ENCODE measurements at regions not wholly inside any gene's neighbourhood (a gene's known extent, or its start where the extent isn't known, plus 50 kb on each side); places are given as distances from the start of the nearest gene placed in this dataset.

DNA sequence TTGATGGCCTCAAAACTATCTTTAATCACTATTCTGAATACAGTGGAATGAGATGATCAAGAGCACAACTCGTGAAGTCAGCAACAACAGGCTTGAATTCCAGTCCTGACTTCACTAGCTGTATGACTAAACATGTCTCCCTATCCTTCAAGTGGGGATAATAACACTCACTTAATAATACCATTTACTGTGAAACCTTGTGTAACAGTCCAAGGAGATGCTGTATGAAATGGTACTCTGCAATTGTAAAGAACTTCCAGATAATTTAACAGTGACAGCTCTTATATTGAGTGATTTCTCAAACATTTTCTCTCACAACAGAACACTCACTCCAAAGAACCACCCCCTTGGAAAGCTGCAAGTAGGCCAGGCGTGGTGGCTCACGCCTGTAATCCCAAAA lies 823.1 kb downstream of the DIAPH3 start:
- no peak for DNase-seq

DNA sequence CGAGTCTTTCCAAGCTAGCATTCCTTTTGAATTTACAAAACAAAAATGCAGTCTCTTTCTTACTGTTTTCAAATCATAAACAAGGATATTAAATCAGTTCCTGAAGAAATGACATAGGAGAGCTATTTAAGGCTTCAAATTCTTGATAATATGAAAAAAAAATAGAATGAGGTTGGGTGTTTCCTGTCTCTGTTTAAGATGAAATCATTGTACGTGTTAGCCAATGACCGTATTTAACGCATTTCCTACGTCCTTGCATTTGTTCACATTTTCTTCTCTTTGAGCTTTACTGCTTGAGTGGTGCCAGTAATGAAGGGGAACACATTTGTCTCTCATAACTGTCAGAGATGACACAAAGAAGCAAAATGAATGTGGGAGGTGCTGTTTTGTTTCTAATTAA lies 821.3 kb downstream of the DIAPH3 start:
- no peak for DNase-seq

DNA sequence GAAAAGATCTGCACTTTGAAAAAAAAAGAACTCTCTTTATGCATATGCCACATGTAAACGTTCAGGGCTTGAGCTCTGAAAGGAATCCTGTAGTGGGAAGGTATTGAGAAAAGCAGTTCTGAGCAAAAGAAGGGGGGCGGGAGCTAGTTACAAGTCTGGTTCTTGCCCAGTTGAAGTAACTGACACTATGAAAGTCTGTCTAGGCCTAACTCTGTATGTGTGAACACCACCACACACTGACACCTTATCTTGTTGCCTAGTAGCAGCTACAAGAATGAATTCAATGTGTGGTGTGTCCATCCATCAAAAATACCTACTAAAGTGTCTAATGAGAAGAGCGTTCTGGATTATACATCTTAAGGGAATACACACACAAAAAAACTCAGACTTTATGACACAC lies 820.6 kb downstream of the DIAPH3 start:
- DNase-seq = no peak

DNA sequence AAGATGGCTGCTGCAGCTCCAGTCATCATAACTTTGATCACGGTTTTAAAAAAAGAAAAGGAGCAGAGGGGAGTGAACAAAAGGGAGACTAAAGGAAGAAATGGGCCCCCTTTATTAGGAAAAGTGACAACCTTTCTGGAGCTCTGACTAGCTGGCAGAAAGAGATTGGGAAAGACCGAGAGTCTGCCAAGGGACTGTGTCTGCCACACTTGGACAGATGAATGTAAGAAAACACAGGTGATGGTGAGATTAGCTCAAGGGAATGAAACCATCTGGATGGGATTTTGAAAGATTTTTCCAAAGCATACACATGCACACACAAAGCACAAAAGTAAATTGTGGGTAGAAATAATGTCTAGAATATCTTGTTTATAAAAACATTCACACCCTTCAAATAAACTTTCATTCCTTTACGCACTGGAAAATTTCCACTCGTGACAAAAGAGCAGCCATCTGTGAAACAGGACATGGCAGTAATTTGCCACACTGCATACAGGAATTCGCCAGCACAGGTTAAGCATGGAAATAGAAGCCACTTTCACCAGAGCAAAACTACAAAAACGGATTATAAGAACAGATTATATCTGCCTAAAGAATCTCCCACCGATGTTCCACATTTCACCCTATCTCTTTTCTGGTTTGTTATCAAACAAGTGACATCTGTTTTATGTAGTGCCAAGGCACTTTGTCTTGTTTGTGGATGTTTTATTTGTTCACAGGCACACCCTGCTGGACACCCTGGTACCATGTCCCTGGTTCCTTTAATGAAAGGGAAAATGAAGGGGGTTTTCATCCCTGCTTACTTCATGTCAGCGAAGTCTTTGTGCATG lies 819.5 kb downstream of the DIAPH3 start:
- no peak for DNase-seq

DNA sequence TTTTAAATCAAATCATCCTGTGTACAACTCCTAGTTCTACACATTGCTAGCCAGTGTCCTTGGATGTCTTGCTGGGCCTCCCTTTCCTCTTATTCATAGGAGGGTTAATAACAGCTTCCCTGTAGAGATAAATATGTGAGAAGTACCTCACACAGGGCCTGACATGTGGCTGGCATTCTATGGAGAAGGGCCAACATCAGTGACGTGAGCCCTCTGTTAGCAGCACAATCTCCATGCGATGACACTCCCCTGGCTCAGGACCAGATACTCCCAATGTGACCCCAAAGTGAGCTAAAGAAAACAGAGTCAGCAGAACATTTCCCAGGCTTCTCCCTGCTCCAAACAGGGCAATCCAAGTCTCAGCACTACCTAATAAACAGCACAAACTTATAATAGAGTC lies 818.4 kb downstream of the DIAPH3 start:
- no peak for DNase-seq

DNA sequence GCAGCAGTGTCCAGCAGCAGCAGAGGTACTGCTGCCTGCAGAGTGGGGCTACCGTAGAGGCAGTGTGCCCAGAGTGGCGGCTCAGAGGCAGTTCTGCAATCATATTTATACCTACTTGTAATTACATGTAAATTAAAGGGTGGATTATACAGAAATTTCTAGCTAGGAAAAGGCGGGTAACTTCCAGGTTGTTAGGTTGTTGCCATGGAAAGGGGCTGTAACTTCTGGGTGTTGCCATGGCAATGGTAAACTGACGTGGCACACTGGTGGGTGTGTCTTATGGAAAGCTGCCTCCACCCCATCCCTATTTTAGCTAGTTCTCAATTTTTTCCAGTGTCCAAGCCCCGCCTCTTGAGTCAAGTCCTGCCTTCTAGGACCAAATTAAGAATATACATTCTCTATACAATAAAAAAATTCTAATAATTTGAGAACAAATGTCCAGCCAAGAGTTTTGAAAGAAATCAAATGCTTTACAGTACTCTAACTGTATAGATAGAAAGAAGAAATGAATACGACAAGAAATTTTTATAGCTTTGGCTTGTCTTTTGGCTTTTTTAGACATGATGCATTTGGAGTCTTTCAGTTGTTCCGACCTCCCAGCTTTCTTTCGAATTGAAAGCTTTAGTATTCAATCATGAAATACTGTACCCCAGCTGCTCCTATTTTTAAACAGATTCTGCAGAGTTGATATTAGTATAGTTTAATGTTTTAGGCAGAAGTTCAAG lies 816.6 kb downstream of the DIAPH3 start:
- DNase-seq = no peak

DNA sequence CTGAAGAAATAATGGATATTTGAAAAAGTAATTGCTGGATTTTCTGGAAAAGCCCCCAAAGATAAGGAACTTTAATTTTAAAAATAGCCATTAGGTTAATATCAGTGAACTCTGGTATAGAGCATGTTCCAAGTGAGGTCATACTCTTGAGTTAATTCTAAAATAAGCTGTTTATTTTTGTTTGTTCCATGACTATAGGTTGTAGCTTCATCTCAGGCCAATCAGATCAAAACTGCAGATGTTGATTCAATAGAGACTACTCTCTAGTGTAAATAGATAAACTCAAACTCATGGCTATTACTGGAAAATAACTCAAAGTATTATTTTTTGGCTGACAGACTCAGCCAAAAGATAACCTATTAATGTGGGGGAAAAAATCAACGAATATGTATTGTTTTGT lies 815.1 kb downstream of the DIAPH3 start:
- no peak for DNase-seq

DNA sequence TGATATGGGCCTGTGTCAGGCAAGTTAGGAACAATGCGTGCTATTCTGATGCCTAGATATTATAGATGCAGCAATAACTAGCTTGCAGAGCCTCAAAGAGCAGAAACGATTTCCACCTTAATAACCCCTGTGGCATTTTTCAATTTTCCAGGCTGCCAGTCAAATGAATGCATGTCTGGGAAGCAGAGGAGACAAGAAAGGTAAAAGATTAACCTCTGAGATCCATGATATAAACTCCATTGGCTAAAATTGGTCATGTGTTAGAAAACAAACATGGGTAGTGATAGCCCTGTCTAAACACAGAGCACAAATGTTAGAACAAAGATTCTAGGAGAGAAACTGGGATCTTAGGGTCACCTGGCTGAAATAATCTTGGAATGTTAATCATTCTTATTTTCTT lies 811.1 kb downstream of the DIAPH3 start:
- DNase-seq = no peak

DNA sequence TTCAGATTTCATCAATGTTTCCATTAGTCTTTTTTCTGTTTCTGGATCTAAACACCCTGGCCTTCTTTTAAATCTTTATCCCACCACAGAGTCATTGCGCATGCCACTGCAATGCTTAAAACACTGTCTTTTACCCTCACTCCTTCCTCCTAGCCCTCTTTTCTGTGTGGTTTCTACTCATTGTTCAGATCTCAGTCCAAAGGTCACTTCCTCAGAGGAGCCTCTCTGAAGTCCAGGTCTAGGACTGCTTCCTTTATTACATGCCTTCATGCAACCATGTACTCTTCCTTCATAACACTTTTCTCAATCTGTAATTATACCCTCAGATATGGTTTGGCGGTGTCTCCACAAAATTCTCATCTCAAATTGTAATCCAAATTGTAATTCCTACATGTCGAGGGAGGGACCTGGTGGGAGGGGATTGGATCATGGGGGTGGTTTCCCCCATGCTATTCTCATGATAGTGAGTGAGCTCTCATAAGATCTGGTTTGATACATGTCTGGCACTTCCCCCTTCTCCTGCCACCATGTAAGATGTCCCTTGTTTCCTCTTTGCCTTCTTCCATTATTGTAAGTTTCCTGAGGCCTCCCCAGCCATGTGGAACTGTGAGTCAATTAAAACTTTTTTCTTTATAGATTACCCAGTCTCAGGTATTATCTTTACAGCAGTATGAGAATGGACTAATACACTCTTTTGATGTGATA lies 808.9 kb downstream of the DIAPH3 start:
- DNase-seq = no peak

DNA sequence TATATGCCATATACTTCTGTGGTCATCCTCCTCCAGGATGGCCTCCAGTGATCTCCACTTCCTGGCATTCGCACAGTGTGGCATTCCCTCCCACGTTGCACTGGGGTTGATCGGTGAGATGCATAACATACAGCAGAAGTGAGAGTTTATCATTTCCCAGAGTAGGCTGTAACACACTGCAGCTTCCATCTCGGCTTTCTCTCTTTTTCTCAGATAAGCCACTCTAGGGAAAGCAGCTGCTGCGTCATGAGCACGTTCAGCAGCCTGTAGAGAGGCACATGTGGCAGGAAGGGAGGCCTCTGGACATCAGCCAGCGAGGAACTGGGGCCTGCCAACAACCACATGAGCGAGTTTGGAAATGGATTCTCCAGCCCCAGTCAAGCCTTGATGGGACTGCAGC lies 807.1 kb downstream of the DIAPH3 start:
- DNase-seq = peak; percentile 44

DNA sequence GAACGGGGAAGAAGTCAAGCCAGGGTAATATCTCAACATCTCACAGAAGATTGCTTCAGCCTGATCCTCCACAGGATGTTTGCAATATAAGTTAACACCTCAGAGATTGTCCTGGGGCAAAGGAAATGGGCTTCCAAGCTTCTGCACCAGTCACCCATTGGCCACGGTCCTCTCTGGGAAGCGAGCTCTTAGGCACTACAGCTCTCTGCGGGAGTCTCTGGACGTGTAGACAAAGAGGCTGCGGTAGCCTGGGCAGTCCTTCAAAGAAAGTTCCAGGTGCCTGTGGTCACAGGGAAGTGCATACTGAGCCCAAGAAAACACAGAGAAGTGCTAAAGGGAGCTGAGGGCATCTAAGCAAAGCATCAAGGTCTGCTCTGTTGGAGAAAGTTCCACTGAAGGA lies 805.7 kb downstream of the DIAPH3 start:
- no peak for DNase-seq

DNA sequence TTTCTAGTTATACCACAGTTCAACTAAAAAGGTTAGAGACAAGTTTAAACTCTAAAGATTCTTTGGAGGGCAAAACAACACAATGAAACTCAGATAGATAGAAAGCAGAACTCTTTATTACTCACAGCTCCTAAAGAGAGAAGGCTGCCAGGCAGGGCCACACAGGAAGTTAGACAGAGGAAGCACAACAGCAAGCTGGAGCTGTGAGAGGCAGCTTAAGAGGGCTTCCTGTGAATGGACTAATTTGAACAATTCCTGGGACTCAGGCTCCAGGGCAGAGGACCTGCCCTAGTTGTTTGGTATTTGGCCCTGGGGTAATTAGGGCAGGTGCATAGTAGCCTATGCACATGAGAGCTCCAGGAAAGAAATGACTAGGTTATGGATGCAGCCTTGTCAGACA lies 803.6 kb downstream of the DIAPH3 start:
- no peak for DNase-seq

DNA sequence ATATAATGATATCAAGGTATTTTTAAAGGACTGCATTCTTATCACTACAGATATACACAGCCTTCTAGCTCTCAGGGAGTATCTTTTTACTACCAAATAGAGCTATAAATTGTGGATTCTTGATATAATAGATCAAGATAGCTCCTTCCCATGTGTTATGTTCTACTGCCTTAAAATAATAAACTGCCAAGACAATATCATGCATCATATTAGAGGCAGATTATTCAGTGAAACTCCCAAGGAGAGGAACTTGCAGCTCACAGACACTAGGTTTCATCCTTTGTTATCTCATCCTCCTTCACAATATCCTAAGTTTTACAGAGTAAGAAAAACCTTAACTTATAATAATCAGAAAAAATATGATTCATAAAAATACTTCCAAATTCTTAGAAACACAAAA lies 802.8 kb downstream of the DIAPH3 start:
- no peak for DNase-seq

DNA sequence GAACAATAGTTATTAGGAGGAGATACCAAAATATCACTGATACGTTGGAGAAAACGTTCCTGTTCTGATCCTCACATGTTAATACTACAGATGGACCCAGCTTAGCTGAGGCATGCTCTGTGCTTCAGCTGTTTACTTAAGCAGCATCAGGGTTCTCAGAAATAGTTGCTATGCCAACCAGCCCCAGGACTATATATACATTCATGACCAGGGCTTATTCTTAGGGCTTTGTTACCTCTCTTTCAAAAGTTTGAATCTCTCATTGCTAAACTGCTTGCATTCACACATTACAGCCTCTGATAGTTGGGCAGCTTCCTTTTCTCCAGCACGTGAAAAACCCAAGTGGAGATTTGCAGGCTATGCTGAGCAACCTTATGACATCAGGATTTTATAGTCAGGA lies 800.4 kb downstream of the DIAPH3 start:
- peak; percentile 30 for DNase-seq

DNA sequence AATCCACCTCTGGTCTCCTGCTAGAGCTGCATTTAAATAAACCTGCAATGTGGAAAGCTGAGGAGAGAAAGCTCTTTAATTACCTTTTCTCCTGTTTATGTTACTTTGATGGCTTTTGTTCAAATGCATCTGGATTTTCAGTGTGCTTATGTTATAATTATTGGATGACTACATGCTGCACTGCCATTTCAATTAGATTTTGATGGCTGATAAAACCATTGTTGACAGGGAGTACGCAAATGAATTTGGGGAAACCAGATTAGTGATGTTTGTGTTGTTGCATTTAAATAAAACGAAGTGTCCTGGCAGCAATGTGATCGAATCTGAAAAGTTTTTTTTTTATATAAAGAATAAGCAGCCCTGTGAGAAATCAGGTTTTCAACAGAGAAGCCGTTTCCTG lies 799.8 kb downstream of the DIAPH3 start:
- DNase-seq = peak; percentile 63

DNA sequence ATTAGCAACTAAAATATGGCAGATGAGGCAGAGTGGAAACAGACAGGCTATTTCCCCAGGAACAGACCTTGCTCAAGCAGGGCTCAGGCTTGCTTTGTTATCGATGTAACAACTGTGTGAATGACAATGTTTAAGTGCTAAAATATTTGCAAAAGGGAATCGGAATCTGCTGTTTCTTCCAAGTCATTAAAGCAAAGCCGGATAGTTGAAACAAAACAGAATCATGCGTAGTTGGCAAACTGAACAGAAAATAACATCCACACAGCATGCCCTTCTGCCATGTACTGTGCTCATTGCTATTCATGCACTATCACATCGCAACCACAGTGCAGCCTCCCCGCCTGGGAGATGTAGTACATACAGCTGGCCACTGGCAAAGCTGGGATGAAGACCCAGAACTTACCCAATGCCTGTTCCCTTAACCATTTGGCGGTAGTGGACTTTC lies 799.1 kb downstream of the DIAPH3 start:
- no peak for DNase-seq

DNA sequence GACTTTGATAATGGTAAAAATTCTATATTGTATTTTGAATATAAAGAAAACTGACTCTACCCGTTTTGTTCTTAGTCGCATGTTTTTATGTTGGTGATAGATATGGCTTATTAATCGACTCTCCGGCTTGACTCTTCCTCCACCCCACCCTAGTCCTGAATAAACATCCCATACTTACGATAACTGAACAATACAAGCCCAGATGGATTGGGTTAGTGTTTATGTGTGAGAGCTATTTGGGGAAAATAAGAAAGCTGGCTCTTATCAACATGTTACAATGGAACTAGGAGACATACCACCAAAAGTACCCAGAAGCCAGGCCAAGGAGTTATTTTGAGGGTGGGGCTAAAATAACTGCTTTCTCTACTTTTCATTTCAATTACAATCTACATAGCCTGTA lies 796.3 kb downstream of the DIAPH3 start:
- no peak for DNase-seq

DNA sequence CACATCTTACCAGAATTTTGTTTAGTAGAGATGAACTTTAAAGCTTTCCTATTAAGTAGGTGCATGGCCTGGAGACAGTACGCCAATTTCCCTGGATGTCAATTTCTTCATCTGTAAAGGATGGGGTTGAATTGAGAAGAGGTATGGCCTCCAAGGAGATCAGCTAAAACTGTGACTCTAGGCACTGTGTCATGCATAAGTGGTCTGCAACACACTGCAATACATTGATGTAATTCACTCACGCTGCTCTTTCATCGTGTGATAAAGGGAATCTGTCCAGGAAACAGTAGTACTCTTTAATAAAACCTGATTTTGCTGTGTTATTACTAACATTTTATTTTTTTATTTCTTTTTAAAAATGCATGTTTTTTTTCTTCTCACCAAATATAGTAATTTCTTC lies 795.8 kb downstream of the DIAPH3 start:
- no peak for DNase-seq

DNA sequence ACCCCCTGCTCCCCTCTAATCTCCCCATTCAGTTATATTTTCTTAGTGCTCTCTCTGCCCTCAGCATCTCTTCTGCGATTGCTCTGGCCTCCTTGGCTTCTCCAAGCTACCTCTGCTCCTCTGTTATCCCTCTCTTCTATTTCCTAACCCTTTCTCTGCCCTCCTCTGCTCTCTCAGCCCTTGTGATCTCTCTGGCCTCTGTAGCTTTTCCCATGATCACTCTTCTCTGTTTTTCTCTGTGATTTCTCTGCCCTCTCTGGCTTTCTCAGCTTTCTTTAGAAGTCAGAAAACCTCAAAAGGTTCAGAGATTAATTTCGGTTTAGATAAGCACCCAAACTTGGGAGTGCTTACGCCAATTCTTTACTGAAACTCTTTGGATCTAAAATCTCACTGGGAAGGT lies 795.0 kb downstream of the DIAPH3 start:
- DNase-seq = no peak

DNA sequence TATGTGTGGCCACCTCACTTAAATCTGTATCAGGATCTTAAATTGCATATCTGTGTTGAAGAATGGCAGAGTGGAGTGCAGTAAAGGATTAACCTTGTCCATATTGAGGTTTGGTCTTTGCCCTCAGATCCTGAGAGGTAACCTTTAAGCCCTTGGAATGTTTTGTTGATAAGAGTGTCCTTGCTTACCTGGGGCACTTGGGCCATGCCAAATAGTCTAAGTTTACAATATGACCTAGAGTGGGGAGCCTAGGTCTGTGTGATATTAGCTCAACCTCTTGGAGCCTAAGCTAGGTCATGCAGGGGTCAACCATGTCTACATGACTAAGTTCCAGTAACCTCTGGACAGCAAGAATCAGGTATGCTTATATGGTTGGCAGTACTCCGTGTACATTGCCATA lies 792.5 kb downstream of the DIAPH3 start:
- DNase-seq = no peak

DNA sequence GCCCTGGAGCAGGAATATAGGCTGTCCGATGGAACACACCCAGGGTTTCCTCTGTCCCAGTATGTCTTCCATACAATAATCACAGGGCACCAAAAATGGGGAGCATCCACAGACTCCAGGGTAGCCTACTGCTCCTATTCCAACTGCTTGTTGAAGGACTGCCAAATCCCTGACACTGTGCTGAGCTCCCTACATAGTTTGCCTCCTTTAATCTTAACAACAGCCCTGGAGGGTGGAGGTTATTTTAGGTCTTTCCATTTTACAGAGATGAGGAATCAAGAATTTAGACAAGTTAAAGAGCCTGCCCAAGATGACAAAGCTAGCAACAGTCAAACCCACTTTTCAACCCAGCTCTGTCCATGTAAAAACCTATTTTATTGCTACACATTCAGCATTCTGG lies 790.4 kb downstream of the DIAPH3 start:
- no peak for DNase-seq

DNA sequence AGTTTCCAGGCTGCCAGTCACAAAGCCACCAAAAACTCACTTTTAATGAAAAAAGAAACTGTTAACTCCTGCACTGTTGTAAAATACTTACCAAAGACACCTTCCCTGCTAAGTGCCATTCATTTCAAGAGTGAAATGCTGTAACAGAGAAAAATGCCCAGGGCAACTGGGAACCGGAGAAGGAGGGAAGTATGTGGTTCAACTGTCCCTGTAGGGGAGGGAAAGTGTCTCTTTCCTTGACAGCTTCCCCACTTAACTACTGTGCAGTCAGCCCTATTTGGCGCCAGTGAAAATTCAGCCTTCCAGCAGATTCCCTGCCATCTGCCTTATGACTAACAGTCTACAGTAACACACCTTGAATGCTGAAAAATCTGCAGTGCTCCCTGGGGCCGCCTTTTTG lies 789.0 kb downstream of the DIAPH3 start:
- no peak for DNase-seq

DNA sequence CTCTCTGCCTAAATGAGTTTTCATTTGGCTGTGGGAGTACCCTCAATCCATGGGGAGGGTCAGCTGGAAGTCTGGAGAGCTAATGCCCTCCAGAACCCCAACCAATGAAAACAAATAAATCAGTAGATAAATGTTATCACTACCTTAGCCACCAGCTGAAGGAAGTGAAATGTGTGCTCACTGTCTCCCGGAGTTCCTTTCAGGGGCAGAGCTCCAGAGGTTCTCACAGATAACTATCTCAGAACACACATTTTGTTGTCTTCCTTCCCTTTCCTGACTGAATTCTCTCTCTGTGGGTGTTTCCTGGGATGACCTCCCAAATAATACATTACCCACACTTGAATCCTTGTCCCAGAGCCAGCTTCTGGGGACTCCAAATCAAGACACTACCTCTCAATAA lies 779.6 kb downstream of the DIAPH3 start:
- no peak for DNase-seq

DNA sequence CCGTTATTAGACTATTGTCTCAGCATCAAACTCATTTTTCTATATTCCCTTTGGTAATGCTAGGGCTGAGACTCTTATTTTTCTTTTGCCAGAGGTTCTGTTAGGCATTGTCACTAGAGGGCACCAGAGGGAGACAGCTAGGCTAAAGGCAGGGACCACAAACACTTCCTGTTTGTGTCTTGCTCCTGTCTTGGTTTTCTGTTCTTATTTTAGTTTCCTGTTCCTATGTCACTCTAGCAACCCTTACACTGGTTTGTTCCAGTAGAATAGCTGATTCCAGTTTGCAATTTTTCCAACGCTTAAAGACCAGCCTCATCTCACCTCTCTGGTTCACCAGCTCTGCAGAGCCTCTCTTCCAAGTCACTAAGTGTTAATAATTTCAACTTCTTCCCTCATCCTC lies 772.0 kb downstream of the DIAPH3 start:
- DNase-seq = peak; percentile 56
